HG03354 (cell line): ENCODE measurements at regions not wholly inside any gene's neighbourhood (a gene's known extent, or its start where the extent isn't known, plus 50 kb on each side); places are given as distances from the start of the nearest gene placed in this dataset.

ENCODE experiments used
- ATAC-seq: cut with Tn5 transposase; IDR thresholded peaks from one replicate; pipeline ENCODE4 v1.9.1; 2021; ENCODE audit warnings: mild to moderate bottlenecking; ENCODE audit not compliant: unreplicated experiment, poor library complexity, severe bottlenecking

- ATAC-seq = no peak
Measured at GRCh38 chr18:11251229-11251890, 102.0 kb upstream of the PIEZO2 start.

GRCh38 chr18:11249391-11249790 lies 100.0 kb upstream of the PIEZO2 start:
- ATAC-seq = no peak

- no peak for ATAC-seq
Measured at GRCh38 chr18:11247381-11247970, 98.1 kb upstream of the PIEZO2 start.

GRCh38 chr18:11246495-11247300 lies 97.3 kb upstream of the PIEZO2 start:
- ATAC-seq = no peak

GRCh38 chr18:11245879-11246278 lies 96.5 kb upstream of the PIEZO2 start:
- ATAC-seq = no peak

DNA sequence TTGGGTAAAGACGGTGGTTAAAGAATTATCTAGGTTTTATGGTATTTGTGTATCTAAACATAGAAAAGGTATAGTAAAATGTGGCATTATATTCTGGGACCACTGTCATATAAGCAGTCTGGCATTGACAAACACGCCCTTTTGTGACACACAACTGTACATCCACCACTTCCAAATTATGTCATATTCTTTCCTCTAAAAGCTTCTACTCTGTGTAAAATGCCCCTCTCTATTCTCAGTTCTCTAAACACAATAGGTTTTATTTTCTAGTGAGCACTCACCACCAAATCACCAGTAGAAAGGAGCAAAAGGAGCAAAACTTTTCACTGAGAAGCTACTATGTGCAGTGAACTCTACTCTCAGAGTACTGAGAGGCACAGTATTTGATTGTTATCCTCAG lies 88.1 kb upstream of the PIEZO2 start:
- ATAC-seq = no peak

GRCh38 chr18:11237066-11237465 lies 87.7 kb upstream of the PIEZO2 start:
- no peak for ATAC-seq

DNA sequence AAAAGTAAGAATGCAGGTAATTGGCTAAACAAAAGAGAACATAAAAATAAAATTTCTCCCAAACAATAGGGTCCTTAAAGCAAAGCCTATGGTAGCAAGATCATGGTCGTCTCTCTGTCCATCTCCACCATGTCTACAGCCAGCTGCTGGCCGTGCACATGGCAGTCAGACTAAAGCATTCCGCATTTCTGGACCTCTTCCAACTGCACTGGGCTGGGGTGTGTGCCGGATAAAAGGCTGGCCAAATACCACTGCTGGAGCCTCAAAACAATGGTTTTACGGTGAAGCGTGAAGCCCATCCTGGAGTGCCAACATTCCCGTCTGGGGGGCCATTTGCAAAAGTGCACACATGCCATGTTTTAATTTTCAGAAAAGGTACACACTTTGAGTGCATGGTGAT lies 74.8 kb upstream of the PIEZO2 start:
- ATAC-seq = no peak

DNA sequence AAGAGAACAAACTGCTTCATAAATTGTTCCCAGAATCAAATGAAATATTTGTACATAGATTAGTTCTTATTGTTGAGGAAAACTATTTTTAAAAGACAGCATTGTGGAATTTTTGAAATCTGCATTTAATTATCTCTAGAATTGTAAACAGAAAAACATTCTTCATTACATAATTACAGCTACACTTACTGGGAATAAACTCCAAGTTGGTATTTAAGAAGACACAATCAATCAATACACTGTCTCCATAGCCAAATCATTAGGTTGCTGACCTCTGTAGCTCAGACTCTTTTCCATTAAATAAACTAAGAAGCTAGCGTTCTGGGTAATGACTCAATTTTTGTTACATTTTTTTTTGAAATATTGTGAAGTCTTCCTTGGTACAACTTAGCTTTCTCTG lies 70.2 kb upstream of the PIEZO2 start:
- no peak for ATAC-seq

GRCh38 chr18:11215216-11215615 lies 65.8 kb upstream of the PIEZO2 start:
- ATAC-seq = no peak

DNA sequence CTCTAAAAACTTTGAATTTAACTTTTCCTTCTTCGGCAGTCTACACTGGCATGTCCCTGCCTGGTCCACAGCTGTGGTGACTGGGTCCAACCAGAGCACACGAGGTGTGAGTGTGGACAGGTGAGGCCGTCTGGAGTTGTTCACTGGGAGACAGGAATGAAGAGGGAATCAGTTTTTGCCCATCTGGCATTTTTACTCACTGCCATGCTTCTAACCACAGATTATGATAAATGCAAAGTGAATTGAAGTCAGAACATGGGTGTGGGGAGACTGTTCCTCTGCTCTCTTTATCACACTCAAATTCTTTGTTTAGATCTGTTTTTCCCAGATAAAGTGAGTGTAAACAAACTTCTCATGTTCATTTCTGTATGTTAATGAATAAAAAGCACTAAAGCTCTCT lies 54.7 kb upstream of the PIEZO2 start:
- no peak for ATAC-seq

GRCh38 chr18:11199477-11199876 lies 50.1 kb upstream of the PIEZO2 start:
- no peak for ATAC-seq
